ENCODE measurements at regions not wholly inside any gene's neighbourhood (a gene's known extent, or its start where the extent isn't known, plus 50 kb on each side); places are given as distances from the start of the nearest gene placed in this dataset.

DNA sequence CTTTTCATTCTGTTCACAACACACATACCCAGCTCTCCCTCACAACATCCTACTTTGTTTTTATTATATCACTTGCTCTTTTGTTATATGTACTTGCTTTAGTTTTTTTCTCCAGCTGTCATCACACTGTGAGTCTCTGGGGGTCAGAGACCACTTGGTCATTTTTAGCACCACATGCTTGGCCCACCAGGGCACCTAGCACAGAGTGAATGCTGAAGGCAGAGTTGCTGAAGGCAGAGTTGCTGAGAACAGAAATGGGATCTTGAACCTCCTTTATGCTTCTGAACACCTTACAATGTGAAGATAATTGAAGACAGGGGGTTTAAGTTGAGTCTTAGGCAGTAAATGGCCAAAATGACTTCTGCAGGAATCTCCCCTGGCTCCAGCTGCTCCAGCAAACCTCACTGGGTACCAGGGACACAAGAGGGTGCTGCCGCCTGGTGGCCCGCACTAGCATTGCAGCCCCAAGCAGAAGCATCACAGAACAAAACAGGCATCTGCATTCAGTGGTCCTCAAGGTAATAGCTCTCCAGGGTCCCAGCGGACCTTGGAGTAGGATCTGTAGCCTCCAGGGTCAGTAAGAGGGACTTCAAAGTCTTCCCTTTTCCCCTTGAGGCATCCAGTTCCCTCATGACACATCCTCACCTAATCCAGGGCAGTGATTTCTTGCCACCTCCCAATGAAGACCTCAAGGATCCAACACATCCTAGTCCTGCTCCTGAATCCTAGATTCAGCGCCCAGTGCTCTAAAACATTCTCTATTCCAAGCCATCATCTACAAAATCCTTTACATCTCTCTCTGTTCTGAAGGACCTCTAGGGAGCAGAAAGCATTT, 1972.6 kb downstream of the TP53TG3F start:
- TF ChIP-seq, protein P1, sequence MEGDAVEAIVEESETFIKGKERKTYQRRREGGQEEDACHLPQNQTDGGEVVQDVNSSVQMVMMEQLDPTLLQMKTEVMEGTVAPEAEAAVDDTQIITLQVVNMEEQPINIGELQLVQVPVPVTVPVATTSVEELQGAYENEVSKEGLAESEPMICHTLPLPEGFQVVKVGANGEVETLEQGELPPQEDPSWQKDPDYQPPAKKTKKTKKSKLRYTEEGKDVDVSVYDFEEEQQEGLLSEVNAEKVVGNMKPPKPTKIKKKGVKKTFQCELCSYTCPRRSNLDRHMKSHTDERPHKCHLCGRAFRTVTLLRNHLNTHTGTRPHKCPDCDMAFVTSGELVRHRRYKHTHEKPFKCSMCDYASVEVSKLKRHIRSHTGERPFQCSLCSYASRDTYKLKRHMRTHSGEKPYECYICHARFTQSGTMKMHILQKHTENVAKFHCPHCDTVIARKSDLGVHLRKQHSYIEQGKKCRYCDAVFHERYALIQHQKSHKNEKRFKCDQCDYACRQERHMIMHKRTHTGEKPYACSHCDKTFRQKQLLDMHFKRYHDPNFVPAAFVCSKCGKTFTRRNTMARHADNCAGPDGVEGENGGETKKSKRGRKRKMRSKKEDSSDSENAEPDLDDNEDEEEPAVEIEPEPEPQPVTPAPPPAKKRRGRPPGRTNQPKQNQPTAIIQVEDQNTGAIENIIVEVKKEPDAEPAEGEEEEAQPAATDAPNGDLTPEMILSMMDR (IDR thresholded peaks at IDR 0.05 in 4 of 5, conservative IDR thresholded peaks at IDR 0.05 in 1 of 5), result peak; percentile 15 to 59 (median 35)
- TF ChIP-seq POLR2A (IDR thresholded peaks at IDR 0.05), result no peak

Measured in gastrocnemius medialis (tissue), 4 donors.